ENCODE measurements at regions not wholly inside any gene's neighbourhood (a gene's known extent, or its start where the extent isn't known, plus 50 kb on each side); places are given as distances from the start of the nearest gene placed in this dataset.

DNA sequence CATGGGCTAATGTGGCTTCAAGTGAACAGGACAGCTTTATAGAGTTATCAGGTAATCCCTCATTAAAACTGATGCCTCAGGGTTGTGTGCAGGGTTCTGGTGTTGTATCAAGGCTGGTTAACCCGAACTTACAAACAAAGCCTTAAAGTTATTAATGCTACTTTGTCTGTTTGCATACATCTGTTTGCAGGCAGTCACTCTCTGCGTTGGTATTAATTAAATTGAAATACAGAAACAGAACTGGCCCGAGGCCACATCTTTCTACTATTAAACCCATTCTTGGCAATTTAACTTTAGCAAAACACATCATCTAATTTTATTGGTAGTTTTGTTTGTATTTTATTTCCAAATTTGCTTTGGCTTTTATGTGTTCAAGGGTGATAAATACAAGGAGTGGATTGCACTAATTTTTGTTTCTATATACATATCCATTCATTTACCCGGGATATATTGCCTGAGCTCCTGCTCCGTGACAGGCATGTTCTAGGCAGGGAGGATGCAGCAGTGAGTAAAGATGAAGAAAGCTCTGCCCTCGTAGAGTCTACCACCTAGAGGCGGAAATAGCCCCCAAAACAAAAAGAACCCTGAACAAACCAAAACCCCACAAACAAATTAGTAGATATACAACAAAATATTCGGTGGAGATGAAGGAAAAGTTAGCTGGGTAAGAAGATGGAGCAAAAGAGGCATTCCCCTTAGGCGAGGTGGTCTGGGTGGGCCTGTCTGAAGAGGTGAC, 164.2 kb downstream of the MACROH2A1 start:
- Mint-ChIP-seq H3K4me1 (no peaks in the 10 kb centered on the region), H3K9me3 (no peaks in the 10 kb centered on the region), H3K27ac (no peak overlapping the region), H3K36me3 (no peaks in the 10 kb centered on the region), H3K27me3 (peaks cover 3% of the 10 kb centered on the region), H3K4me3 (no peak overlapping the region)
- DNase-seq (ENCODE audit: low spot score in 2 of 2) (no peak), ATAC-seq (ENCODE audit: low read depth) (no peak)

DNA sequence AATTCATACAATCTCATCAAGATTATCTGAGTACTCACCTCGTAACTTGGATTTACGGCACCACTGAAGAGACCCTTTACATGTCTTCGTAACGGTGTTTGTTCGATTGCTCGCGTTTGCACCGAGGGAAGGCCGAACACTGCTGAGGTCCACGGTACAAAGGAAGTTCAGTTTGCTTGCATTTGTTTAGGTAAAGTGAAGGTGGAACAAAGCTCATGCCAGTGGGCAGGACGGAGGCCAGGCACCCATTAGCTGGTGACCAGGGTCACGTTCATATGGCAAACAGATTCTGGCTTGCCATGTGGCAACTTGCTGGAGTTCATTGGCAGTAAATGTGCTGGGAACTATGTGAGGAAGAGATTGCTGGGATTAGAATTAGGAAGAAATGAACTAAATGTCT, 164.8 kb downstream of the MACROH2A1 start:
- DNase-seq (ENCODE audit: low spot score in 2 of 2) = no peak
- H3K9me3 Mint-ChIP-seq = no peaks in the 10 kb centered on the region
- H3K27me3 Mint-ChIP-seq = peaks cover 5% of the 10 kb centered on the region
- H3K36me3 Mint-ChIP-seq = no peaks in the 10 kb centered on the region
- no peaks in the 10 kb centered on the region for H3K4me1 Mint-ChIP-seq
- no peak for ATAC-seq (ENCODE audit: low read depth)
- no peak overlapping the region for H3K4me3 Mint-ChIP-seq
- no peak overlapping the region for H3K27ac Mint-ChIP-seq

DNA sequence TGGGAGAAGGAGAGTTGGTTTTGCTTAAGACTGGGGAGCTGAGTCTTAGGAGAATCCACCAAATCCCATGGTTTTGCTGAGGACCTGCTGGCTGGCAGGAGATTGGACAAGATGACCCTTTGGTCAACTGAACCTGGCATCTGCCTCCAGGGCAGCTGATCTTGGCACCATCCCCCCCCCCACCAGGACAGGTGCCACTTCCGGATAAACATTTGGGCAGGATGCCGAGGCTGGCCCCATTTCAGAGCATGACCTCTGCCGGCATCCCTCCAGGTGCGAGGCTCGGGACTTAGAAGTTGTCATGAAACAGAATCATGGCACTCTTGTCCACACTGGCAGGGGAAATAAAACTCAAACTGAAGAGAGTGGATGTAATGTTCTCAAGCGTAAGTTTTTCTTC, 165.6 kb downstream of the MACROH2A1 start:
- no peak overlapping the region for H3K27ac Mint-ChIP-seq
- H3K27me3 Mint-ChIP-seq = peaks cover 5% of the 10 kb centered on the region
- no peak overlapping the region for H3K4me3 Mint-ChIP-seq
- DNase-seq (ENCODE audit: low spot score in 2 of 2) (no peak), ATAC-seq (ENCODE audit: low read depth) (no peak)
- no peaks in the 10 kb centered on the region for H3K4me1 Mint-ChIP-seq
- no peaks in the 10 kb centered on the region for H3K9me3 Mint-ChIP-seq
- H3K36me3 Mint-ChIP-seq = no peaks in the 10 kb centered on the region

DNA sequence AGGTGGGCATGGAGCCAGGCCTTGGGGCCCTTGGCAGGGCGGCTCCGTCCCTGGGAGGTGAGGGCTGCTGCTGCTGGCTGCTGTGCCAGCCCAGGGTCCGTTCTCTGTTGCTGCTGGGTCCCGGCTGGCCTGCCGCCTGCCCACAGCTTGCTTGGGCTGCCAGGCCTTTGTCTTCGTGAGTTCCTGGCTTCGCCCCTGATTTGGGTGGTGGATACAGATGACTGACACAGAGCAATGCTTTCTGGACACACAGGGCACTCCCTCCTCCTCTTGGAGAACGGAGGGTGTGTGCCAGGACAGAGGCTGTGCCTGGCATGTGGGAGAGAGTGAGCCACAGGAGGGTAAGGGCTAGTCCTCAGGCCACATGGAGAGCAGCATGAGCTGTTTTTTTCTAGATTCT, 166.1 kb downstream of the MACROH2A1 start:
- H3K4me3 Mint-ChIP-seq = no peak overlapping the region
- peaks cover 5% of the 10 kb centered on the region for H3K27me3 Mint-ChIP-seq
- H3K27ac Mint-ChIP-seq = no peak overlapping the region
- H3K4me1 Mint-ChIP-seq = no peaks in the 10 kb centered on the region
- no peaks in the 10 kb centered on the region for H3K9me3 Mint-ChIP-seq
- ATAC-seq (ENCODE audit: low read depth) (no peak), DNase-seq (ENCODE audit: low spot score in 2 of 2) (no peak)
- H3K36me3 Mint-ChIP-seq = no peaks in the 10 kb centered on the region

DNA sequence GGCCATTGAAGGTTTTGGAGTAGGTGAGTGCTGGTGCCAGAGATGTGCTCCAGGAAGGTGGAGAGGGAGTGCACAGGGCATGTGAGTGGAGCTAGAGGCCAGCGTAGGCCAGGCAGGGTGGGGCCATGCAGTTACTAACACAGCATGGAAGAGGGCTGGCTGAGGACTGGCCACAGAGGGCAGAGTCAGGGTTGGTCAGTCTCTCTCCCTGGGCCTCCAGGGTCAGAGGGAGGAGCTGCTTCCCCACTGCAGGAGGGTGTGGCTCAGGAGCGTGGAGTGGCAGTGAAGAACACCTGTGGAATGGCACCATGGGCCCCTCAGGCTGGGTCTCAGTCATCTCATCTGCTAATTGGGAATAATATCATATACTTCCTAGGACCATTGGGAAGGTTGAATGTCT, 167.7 kb downstream of the MACROH2A1 start:
- Mint-ChIP-seq H3K9me3 (no peaks in the 10 kb centered on the region), H3K27me3 (peaks cover 10% of the 10 kb centered on the region), H3K4me1 (no peaks in the 10 kb centered on the region), H3K4me3 (no peak overlapping the region), H3K36me3 (no peaks in the 10 kb centered on the region), H3K27ac (no peak overlapping the region)
- DNase-seq (ENCODE audit: low spot score in 2 of 2) = no peak
- ATAC-seq (ENCODE audit: low read depth) = no peak

DNA sequence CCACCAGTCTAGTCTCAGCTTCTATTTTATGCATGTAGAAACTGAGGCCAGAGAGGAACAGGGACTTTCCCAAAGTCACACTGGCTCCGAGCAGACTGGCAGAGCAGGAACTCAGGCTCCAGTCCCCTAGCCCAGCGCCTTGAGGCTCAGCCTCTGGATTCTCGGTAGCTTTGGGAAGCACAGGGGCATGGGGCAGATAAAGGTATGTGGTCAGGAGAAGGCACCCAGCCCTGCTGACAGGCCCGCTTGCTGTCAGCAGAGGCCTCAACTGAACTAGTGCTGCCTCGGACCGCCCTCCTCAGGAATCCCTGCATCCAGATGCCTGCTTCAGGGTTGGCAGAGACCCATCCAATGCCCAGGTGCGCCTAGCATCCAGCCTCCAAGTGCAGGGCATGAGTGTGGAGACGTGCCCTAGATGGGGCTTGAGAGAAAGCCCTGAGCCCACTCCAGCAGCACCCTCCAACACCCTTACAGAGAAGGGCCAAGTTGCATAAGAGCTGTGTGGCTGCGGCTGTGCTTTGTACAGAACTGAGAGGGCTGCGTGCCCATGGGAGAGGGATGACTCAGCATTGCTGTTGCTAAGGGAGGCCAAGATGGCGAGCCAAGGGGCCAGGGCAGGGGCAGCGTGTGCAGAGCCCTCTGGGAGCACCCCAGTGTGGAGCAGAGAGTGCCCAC, 168.6 kb downstream of the MACROH2A1 start:
- H3K27me3 Mint-ChIP-seq = peaks cover 10% of the 10 kb centered on the region
- no peak overlapping the region for H3K27ac Mint-ChIP-seq
- no peaks in the 10 kb centered on the region for H3K36me3 Mint-ChIP-seq
- no peak for DNase-seq (ENCODE audit: low spot score in 2 of 2)
- H3K4me3 Mint-ChIP-seq = no peak overlapping the region
- no peak for ATAC-seq (ENCODE audit: low read depth)
- no peaks in the 10 kb centered on the region for H3K4me1 Mint-ChIP-seq
- H3K9me3 Mint-ChIP-seq = no peaks in the 10 kb centered on the region

DNA sequence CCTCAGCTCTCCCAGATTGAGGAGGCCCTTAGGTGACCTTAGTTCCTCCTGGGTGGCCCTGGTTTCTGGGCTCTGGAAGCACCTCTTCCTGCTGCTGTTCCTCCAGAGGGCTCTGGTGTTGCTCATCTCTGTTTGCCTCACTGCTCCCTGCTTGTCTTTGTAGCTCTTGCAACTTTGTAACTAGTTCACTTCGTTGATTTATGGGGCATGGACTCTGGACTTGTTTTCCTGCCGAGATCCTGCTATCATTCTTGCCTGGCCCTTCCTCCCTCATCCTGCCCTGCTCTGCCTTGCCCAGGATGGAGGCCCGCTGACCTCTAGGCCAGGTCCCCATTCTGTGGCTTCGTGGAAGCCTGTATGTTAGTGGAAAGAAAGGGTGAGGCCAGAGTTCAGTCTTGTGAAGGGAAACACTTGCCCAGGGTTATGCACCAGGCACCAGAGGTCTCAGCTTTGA, 169.3 kb downstream of the MACROH2A1 start:
- Mint-ChIP-seq H3K36me3 (no peaks in the 10 kb centered on the region), H3K4me3 (no peak overlapping the region), H3K27ac (no peak overlapping the region), H3K4me1 (no peaks in the 10 kb centered on the region), H3K27me3 (peaks cover 11% of the 10 kb centered on the region), H3K9me3 (no peaks in the 10 kb centered on the region)
- DNase-seq (ENCODE audit: low spot score in 2 of 2) (no peak), ATAC-seq (ENCODE audit: low read depth) (no peak)

DNA sequence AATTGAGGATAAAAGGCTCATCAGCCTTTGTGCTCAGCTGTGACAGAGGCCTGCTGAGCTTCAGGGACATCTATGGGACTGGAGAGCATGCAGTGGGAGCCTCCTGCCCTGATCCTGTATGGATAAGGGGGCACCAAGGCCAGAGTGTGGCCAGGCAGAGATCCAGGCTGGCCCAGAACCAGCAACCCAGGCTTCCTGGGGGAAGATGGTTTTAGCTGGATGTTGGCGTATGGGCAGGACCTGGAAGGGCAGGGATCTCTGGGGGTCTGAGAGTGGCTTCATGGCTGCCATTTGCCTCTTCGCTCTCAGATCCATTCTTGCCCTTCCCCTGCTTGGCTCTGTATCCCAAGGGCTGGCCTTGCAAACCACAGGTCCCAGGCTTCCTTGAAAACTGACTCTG, 169.9 kb downstream of the MACROH2A1 start:
- no peaks in the 10 kb centered on the region for H3K36me3 Mint-ChIP-seq
- no peak for ATAC-seq (ENCODE audit: low read depth)
- no peak for DNase-seq (ENCODE audit: low spot score in 2 of 2)
- H3K27ac Mint-ChIP-seq = no peak overlapping the region
- H3K4me3 Mint-ChIP-seq = no peak overlapping the region
- H3K9me3 Mint-ChIP-seq = no peaks in the 10 kb centered on the region
- H3K4me1 Mint-ChIP-seq = no peaks in the 10 kb centered on the region
- peaks cover 14% of the 10 kb centered on the region for H3K27me3 Mint-ChIP-seq

DNA sequence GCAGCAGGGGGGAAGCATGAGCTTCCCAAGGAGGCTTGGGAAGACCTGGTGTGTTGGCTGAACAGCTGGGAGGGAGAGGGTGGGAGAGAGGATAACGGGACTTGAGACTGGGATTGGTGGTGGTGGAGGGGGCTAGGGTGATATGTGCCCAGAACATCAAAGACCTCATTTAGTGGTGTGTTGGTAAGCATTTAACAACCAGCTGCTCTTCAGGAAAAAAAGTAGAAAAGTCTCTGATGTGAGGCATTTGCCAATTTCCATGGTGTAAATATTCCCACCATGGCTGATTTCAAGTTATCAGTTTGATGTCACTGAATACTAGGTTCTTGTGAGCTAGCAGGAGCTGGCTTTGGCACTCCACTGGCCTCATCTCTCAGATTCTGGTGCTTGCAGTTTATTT, 170.8 kb downstream of the MACROH2A1 start:
- no peaks in the 10 kb centered on the region for H3K9me3 Mint-ChIP-seq

DNA sequence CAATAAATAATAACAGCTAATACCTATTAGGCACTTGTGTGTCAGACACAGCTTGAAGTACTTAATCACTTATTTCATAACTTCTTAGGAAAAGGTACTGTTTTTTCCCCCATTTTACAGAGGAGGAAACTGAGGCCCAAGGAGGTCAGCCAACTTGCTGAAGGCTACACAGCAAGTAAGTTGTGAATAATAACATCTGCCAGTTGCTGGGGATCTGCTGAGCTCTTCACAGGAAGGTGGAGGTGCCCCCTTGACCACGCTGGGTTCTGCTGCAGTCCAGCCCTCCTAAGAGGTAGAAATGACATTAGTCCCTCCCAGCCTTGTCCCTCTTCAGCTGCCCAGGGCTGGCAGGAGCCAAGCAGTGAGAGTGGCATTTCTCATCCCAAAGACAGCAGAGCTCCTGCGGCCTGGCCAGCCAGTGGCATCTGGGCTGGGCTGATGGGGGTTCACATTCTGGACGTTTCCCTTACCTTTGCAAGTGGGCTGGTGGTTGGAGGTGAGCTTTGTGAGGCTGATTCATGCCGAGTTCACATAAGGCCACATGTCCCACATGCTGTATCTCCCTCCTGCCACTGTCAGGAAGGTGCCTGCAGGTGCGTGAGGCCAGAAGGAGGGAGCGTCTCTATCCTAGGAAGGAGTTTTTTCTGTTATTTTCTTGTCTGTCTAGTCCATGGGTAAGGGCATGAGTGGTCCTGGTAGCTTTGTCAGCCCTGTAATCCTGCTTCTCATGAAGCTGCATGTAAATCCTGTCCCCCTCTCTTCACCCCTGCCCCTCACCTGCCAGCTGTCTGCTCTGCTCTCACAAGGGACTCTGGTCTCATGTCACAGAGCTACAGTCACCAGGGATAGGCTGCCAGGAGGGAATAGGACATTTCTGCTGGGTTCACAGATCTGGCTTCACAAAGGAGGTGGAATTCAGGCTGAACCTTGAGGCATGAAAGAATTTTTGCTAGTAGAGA, 171.7 kb downstream of the MACROH2A1 start:
- no peak overlapping the region for H3K4me3 Mint-ChIP-seq
- H3K4me1 Mint-ChIP-seq = no peaks in the 10 kb centered on the region
- H3K9me3 Mint-ChIP-seq = no peaks in the 10 kb centered on the region
- H3K27ac Mint-ChIP-seq = no peak overlapping the region
- no peaks in the 10 kb centered on the region for H3K36me3 Mint-ChIP-seq
- ATAC-seq (ENCODE audit: low read depth) (no peak), DNase-seq (ENCODE audit: low spot score in 2 of 2) (no peak)
- H3K27me3 Mint-ChIP-seq = peaks cover 22% of the 10 kb centered on the region

More for the DNA sequence above, 170.8 kb downstream of the MACROH2A1 start:
- no peak overlapping the region for H3K4me3 Mint-ChIP-seq
- no peaks in the 10 kb centered on the region for H3K36me3 Mint-ChIP-seq
- no peaks in the 10 kb centered on the region for H3K4me1 Mint-ChIP-seq
- H3K27ac Mint-ChIP-seq = no peak overlapping the region
- no peak for ATAC-seq (ENCODE audit: low read depth)
- no peak for DNase-seq (ENCODE audit: low spot score in 2 of 2)
- peaks cover 20% of the 10 kb centered on the region for H3K27me3 Mint-ChIP-seq

DNA sequence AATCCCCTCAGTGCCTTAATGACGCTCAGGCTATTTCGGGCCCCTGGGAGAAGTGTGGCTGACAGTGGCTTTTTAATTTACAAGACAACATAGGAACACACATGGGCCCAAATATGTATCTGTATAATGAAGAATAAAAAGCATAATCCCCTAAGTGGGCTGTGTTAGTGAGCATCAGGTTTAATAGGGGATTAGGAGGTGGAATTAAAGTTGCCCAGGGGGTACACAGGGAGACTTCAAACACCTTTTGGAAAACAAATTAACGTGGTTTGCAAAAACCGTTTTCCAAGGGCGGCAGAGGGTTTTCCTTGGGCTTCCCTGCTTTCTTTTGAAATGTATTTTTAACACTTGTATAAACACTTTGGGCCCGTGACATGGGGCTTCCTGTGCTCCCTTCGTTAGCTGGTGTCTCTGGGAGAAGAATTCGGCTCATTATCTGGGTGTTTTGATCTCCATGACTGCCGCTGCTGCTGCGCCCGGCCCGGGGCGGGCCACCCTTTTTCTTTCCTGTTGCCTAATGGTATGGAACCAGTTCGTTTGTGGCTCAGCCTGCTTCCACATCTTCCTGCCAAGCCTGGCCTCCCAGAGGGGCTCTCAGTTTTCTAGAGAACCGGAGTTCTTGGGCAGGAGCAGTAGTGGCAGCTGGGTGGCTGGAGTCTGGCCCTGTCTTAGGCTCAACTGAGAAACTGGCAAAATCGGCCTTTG, 173.0 kb downstream of the MACROH2A1 start:
- no peaks in the 10 kb centered on the region for H3K36me3 Mint-ChIP-seq
- H3K27me3 Mint-ChIP-seq = peaks cover 20% of the 10 kb centered on the region
- no peak overlapping the region for H3K4me3 Mint-ChIP-seq
- no peaks in the 10 kb centered on the region for H3K9me3 Mint-ChIP-seq
- DNase-seq (ENCODE audit: low spot score in 2 of 2) = no peak
- no peaks in the 10 kb centered on the region for H3K4me1 Mint-ChIP-seq
- ATAC-seq (ENCODE audit: low read depth) = no peak
- H3K27ac Mint-ChIP-seq = no peak overlapping the region

DNA sequence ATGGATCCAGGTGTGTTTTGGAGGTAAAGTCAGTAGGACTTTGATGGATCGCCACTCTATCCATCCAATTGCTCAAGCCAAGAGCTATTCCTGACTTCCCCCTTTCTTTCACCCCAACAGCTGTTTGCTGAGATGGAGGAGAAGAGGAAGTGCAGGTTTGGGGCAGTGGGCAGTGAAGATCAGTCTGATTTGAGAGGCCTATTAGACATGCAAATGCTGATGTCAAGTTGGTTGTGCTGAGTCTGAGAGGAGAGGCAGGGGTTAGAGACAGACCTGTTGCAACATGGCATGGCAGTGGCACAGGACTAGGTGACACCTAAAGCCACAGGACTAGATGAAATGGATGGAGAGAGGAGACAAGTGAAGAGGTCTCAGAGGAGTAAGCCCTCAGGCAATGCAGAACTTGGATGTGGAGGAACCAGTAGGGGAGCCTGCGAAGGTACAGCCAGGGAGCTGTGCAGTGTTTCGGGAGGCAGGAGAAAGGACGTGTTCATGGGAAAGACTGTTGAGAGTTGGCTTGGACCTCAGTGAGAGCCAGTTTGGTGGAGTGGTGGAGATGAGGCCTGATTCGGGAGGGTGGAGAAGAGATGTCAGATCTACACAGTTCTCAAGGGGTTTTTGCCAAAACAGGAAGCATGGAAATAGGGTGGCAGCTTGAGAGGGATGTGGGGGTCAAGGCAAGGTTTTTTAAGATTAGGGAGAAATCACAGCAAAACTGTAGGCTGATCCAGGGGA, 175.0 kb downstream of the MACROH2A1 start:
- Mint-ChIP-seq H3K4me3 (no peak overlapping the region), H3K27ac (no peak overlapping the region), H3K4me1 (no peaks in the 10 kb centered on the region), H3K36me3 (no peaks in the 10 kb centered on the region), H3K9me3 (no peaks in the 10 kb centered on the region), H3K27me3 (peaks cover 18% of the 10 kb centered on the region)
- DNase-seq (ENCODE audit: low spot score in 2 of 2) = no peak
- no peak for ATAC-seq (ENCODE audit: low read depth)

DNA sequence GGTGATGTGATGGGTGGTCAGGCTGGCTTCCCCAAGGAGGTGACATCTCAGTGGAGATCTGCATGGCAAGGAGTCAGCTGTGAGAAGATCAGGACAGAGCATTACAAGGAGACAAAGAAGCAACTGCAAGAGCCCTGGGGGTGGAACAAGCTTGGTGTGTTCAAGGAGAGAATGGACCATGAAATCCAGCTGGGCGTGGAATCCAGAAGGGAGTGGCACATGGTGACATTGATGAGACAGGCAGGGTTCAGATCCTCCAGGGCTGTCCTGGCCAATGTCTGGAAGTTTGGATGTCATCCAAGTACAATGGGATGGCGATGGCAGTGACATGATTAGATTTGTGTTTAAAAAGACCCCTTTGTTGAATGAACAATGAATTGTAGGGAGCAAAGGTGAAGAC, 175.6 kb downstream of the MACROH2A1 start:
- no peak for DNase-seq (ENCODE audit: low spot score in 2 of 2)
- H3K36me3 Mint-ChIP-seq = no peaks in the 10 kb centered on the region
- peaks cover 19% of the 10 kb centered on the region for H3K27me3 Mint-ChIP-seq
- H3K4me3 Mint-ChIP-seq = no peak overlapping the region
- H3K4me1 Mint-ChIP-seq = no peaks in the 10 kb centered on the region
- ATAC-seq (ENCODE audit: low read depth) = no peak
- no peak overlapping the region for H3K27ac Mint-ChIP-seq
- H3K9me3 Mint-ChIP-seq = no peaks in the 10 kb centered on the region
